Sigmoid colon (tissue), 6 donors: ENCODE measurements at regions not wholly inside any gene's neighbourhood (a gene's known extent, or its start where the extent isn't known, plus 50 kb on each side); places are given as distances from the start of the nearest gene placed in this dataset.

Source experiments
- DNase-seq: peaks from one replicate; pipeline ENCODE4 v3.0.0-alpha.2; 2019
- H3K27ac ChIP-seq, 4 donors: fragments of 200-600 bp; sonication (generic); one replicate each; pipeline ENCODE4 v1.5.1; 2016 to 2019; ENCODE audit warnings: mild to moderate bottlenecking in 1 of 4
- H3K27me3 ChIP-seq, 3 donors: fragments of 200-600 bp; sonication (generic); one replicate each; pipeline ENCODE4 v1.5.1; 2019; ENCODE audit warnings: mild to moderate bottlenecking in 1 of 3
- H3K36me3 ChIP-seq, 4 donors: fragments of 200-600 bp; sonication (generic); one replicate each; pipeline ENCODE4 v1.5.1; 2016 to 2019
- H3K4me1 ChIP-seq, 4 donors: fragments of 200-600 bp; sonication (generic); one replicate each; pipeline ENCODE4 v1.5.1; 2017 to 2019
- H3K4me3 ChIP-seq, 4 donors: fragments of 200-600 bp; sonication (generic); one replicate each; pipeline ENCODE4 v1.5.1; 2017 to 2019; ENCODE audit warnings: mild to moderate bottlenecking in 2 of 4, moderate library complexity in 1 of 4
- H3K9me3 ChIP-seq, 4 donors: fragments of 200-600 bp in 3 of 4; sonication (generic) in 3 of 4; one replicate each; pipeline versions ENCODE4 v1.5.1 to v1.6.1; 2013 to 2019
- CTCF ChIP-seq, 4 experiments: fragments of 450-650 bp in 3 of 4; fragments of 200-600 bp in 1 of 4; IDR thresholded peaks; one replicate each; pipeline ENCODE4 v1.5.1; 2016 to 2019; ENCODE audit warnings: antibody characterized with exemption in 4 of 4, mild to moderate bottlenecking in 3 of 4, moderate library complexity in 2 of 4
- EP300 ChIP-seq, 4 donors: sonication (generic); formaldehyde crosslinking; IDR thresholded peaks; one replicate each; pipeline ENCODE4 v1.6.1; 2017; ENCODE audit warnings: antibody characterized with exemption in 4 of 4
- POLR2A ChIP-seq, 2 donors: fragments of 450-650 bp; IDR thresholded peaks; one replicate each; pipeline ENCODE4 v1.6.1; 2016; ENCODE audit warnings: antibody characterized with exemption in 2 of 2, mild to moderate bottlenecking in 2 of 2, moderate library complexity in 2 of 2
- POLR2AphosphoS5 ChIP-seq, 4 donors: sonication (generic); formaldehyde crosslinking; IDR thresholded peaks; one replicate each; pipeline ENCODE4 v1.6.1; 2017; ENCODE audit warnings: antibody characterized with exemption in 4 of 4
- WGBS, 2 donors: extraction: QIAGEN DNeasy Blood & Tissue Kit; methylation state at CpG; one replicate each; pipeline ENCODE4 v1.1.7; 2013; 5-methylcytosine and 5-hydroxymethylcytosine counted together
- intact Hi-C: fragments of 100-400 bp; cut with DNase I; formaldehyde crosslinking; loops from one replicate; pipeline ENCODE4 v1.15.1; 2023
- donor health status: healthy with polysubstance abuse.
- donor health status: healthy.

DNA sequence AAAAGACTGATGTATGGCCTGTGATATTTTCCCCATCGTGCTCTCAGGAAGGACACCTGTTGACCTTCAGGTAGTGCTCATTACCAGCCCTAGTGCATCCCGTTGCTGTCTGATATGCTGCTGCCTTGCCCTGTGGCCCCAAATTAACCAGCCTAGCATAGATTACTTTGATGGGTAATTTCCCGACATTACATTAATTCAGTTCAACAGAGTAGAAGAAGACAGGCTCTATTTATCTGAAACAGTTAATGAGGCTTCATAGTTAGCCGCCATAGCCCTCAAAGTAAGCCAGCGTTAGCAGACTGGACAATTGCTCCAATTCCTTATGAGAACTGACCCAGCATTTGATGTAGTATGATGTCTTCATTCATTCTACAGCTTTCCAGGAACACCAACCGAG lies 257.6 kb downstream of the OLFM3 start:
- TF ChIP-seq CTCF (IDR thresholded peaks at IDR 0.05) (no peak), POLR2AphosphoS5 (IDR thresholded peaks at IDR 0.05) (no peak), EP300 (IDR thresholded peaks at IDR 0.05) (no peak), POLR2A (IDR thresholded peaks at IDR 0.05) (no peak)
- Histone ChIP-seq H3K4me1 (no peaks in the 10 kb centered on the region), H3K27ac (no peak overlapping the region), H3K27me3 (no peaks in the 10 kb centered on the region), H3K9me3 (no peaks in the 10 kb centered on the region), H3K4me3 (no peak overlapping the region), H3K36me3 (no peaks in the 10 kb centered on the region)
- 90 to 92% methylated on average over 6 of the region's 6 CpGs for WGBS, 2 donors
- no peak for DNase-seq
- intact Hi-C loops, result no loop called here

- no peaks in the 10 kb centered on the region for H3K36me3 ChIP-seq
- no peaks in the 10 kb centered on the region for H3K27me3 ChIP-seq
- H3K27ac ChIP-seq, result no peak overlapping the region
- TF ChIP-seq CTCF (IDR thresholded peaks at IDR 0.05) (no peak), POLR2A (IDR thresholded peaks at IDR 0.05) (no peak), POLR2AphosphoS5 (IDR thresholded peaks at IDR 0.05) (no peak), EP300 (IDR thresholded peaks at IDR 0.05) (no peak)
- no peak overlapping the region for H3K4me3 ChIP-seq
- no peaks in the 10 kb centered on the region for H3K9me3 ChIP-seq
- intact Hi-C loops, result no loop called here
- DNase-seq, result no peak
- H3K4me1 ChIP-seq, result no peaks in the 10 kb centered on the region
- 49 to 70% methylated on average over 1 of the region's 1 CpG for WGBS, 2 donors
Observed at GRCh38 chr1:101739826-101740330, 256.8 kb downstream of the OLFM3 start.

DNA sequence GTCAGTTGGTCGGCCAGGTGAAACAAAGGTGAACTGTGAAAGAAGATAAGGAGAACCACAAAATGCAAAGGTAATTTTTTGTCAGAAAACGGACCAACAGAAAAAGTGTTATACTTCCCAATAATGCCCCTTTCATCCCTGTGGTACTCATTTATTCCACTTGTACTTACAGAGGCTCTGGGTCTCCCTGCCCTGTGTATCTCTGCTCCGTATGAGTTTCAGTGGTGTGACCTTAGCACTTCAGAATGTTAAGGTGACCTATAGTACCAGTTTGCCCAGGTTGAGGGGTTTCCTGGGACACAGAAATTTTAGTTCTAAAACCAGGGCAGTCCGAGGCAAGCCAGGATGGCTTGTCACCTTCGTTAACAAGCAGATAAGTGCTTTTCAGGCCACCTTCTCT lies 254.8 kb downstream of the OLFM3 start:
- TF ChIP-seq EP300 (IDR thresholded peaks at IDR 0.05), result no peak
- TF ChIP-seq POLR2AphosphoS5 (IDR thresholded peaks at IDR 0.05), result no peak
- TF ChIP-seq CTCF (IDR thresholded peaks at IDR 0.05), result no peak
- no peak for TF ChIP-seq POLR2A (IDR thresholded peaks at IDR 0.05)
- DNase-seq, result no peak
- Histone ChIP-seq H3K4me1 (no peaks in the 10 kb centered on the region), H3K4me3 (no peak overlapping the region), H3K9me3 (no peaks in the 10 kb centered on the region), H3K36me3 (no peaks in the 10 kb centered on the region), H3K27me3 (no peaks in the 10 kb centered on the region), H3K27ac (no peak overlapping the region)
- 54 to 60% methylated on average over 5 of the region's 5 CpGs for WGBS, 2 donors
- intact Hi-C loops, result no loop called here

GRCh38 chr1:101742509-101742908 lies 254.2 kb downstream of the OLFM3 start:
- no peaks in the 10 kb centered on the region for H3K36me3 ChIP-seq
- H3K9me3 ChIP-seq, result no peaks in the 10 kb centered on the region
- no peaks in the 10 kb centered on the region for H3K4me1 ChIP-seq
- 83 to 85% methylated on average over 1 of the region's 1 CpG for WGBS, 2 donors
- no peak overlapping the region for H3K4me3 ChIP-seq
- H3K27ac ChIP-seq, result no peak overlapping the region
- TF ChIP-seq EP300 (IDR thresholded peaks at IDR 0.05) (no peak), CTCF (IDR thresholded peaks at IDR 0.05) (no peak), POLR2AphosphoS5 (IDR thresholded peaks at IDR 0.05) (no peak)
- intact Hi-C loops, result no loop called here
- DNase-seq, result no peak
- no peaks in the 10 kb centered on the region for H3K27me3 ChIP-seq

GRCh38 chr1:101745551-101746270 lies 251.0 kb downstream of the OLFM3 start:
- no peaks in the 10 kb centered on the region for H3K9me3 ChIP-seq
- no peaks in the 10 kb centered on the region for H3K4me1 ChIP-seq
- H3K27me3 ChIP-seq, result no peaks in the 10 kb centered on the region
- no peak for DNase-seq
- no peak overlapping the region for H3K4me3 ChIP-seq
- H3K27ac ChIP-seq, result no peak overlapping the region
- WGBS, 2 donors, result 63 to 73% methylated on average over 2 of the region's 2 CpGs
- TF ChIP-seq POLR2AphosphoS5 (IDR thresholded peaks at IDR 0.05) (no peak), POLR2A (IDR thresholded peaks at IDR 0.05) (no peak), EP300 (IDR thresholded peaks at IDR 0.05) (no peak), CTCF (IDR thresholded peaks at IDR 0.05) (no peak)
- intact Hi-C loops, result no loop called here
- no peaks in the 10 kb centered on the region for H3K36me3 ChIP-seq
